GM21390 (cell line): ENCODE measurements at regions not wholly inside any gene's neighbourhood (a gene's known extent, or its start where the extent isn't known, plus 50 kb on each side); places are given as distances from the start of the nearest gene placed in this dataset.

Experiments
- ATAC-seq: cut with Tn5 transposase; IDR thresholded peaks from one replicate; pipeline ENCODE4 v1.9.1; 2021; ENCODE audit not compliant: unreplicated experiment

DNA sequence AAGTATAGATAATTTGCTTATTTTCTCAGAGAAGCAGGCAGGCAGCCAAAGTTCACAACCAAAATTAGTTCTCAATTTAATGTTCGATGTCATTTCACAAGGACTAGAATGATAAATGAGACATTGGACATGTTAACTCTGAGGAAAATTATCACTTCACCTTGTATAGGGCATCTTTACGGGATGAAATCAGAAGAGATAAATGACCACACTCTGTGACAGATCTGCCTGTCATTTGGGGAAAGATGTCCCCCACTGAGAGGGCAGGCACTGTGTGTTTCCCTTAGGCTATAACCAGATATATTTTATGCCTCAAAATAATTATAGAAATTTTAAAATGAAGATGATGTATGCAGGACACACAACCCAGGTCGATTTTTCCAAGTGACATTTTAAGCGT, 642.9 kb downstream of the BRINP3 start:
- no peak for ATAC-seq

DNA sequence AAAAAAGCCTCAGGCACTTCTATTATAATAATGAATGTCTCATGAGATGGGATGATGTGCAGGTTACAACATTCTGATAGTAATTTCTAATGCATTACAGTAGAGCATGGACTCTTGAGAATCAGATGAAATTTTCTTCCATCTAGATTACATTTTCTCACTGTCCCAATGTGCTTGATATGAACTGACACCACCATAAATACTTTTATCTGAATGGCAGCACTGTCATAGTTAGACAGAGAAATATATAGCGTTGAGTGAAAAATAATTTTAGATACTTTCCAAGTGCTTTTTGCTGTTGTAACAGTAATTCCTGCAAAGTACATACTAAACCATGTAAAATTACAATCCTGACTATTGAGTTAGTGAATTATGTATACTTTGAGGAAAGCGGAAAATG, 630.1 kb downstream of the BRINP3 start:
- ATAC-seq = no peak

DNA sequence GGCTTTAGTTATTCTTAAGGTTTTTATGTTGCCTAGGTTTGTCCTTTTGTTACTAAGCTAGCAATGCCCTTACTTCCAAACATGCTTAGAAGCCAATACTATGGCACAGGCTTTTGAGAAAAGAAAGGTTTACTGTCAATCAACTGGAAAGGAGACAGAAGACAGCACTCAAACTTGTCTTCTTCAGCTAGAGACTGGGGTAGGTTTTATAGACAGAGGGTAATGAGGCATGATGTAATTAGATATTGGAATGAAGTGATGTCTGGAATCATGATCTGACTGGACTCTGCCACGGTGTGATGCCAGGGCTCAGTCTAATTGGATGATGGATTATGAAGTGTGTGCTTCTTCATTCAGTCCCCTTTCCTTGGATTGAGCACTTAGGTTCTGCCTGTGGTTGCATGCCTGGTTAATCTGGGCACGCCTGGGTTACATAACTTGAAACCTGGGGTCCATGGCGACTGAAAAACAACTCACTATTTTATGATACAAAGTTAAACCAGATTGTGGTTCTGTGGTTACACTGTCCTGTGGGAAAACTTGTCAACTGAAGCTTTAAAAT, 625.8 kb downstream of the BRINP3 start:
- no peak for ATAC-seq

DNA sequence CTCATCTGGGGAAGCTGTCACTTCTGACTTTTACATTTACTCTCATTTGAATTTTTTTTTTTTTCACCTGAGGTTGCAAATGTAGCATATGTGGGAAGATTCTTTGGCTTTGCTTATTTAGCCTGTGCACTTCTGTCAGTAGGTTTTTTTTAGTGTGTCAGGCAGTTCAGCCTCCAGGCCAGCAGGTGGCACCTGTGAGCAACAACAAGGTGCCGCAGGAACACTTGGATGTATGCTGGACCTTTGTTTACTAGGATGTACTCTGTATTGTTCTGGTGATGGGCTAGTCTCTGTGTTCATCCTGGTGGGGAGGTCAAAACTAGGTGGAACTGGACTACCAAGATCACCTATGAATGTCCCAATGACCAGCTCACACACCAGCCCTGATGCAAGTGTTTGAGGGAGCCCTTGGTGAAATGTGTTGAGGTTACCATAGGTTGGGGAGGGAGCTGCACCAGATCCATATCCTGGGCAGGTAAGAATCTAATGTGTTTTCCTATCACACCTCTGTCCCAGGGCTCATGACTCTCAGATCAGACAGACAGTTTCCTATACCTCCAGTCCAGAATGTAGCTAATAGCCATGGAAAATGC, 618.2 kb downstream of the BRINP3 start:
- ATAC-seq = peak; percentile 84

DNA sequence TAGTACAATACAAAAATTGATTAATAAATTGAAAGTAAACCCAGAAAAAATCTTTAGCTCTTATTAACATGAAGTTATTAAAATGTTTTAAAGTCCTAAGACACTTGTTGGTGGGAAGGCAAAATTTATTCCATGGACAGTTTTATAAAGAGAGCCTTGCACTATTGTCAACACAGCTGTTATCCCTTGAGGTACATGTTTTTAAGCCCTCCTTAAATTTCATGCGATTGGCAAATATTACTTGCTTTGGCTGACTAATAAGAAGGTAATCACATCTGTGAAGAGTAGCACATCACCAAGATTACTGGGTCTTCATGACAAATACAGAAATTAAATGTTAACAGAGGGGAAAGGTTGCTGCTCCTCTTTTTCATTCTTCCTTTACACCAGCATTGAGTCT, 611.1 kb downstream of the BRINP3 start:
- ATAC-seq = no peak

DNA sequence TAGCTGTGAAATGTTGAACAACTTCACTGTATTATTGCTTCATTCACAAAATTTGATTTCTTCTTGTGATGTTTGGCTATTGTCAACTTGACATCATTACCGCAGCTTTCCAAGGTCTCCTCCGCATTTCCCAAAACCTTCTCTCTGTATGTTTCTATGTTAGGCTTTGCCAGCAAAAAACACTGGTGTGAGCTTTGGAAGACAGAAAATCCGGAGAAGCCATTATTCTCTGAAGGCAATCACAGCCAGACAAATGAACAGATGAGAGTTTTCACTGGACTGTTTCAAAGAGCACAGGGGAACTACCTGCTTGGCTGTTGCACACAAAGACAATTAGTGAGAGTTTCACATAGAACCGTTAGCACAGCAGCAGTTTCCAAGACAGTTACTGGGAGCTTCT, 609.6 kb downstream of the BRINP3 start:
- no peak for ATAC-seq

DNA sequence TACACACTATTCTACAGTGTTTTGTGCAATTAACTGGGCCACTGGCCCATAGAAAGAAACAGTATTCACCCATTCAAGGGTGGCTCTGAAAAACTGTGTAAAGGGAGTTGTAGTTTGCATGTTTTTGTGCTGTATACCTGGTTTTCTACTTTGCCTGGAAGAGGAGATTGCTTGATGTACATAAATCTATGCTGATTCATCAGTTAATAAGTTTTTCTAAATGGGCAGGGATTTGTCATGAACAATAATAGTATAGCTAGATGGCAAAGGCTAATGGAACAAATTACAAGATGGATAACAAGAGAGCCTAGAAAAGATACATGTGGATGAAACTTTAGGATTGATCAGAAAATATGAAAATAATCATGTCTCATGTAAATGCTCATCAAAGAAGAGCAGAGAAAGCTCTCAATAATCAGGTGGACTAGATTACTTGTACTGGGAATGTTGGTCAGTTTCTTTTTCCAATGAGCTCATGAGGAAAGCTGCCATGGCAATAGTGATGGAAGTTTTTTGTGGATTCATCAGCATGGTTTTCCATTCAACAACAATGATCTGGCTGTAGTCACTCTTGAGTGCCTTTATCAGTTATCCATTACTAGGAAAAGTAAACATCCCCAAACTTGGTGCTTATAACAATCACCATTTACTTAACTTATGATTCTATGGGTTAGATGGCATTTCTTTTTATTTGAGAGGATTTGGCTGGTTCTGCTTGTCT, 602.8 kb downstream of the BRINP3 start:
- ATAC-seq = no peak

DNA sequence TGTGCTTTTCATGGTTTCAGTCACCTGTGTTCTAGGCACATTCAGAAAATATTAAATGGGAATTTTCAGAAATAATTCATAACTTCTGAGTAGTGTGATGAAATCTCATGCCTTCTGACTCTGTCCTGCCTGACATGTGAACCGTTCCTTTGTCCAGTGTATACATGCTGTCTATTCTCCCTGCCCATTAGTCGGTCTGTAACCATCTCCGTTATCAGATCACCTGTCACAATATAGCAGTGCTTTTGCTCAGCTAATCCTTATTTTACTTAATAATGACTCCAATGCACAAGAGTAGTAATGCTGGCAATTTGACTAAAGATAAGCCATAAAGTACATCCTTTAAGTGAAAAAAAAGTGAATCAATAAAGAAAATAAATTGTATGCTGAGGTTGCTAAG, 597.5 kb downstream of the BRINP3 start:
- no peak for ATAC-seq

DNA sequence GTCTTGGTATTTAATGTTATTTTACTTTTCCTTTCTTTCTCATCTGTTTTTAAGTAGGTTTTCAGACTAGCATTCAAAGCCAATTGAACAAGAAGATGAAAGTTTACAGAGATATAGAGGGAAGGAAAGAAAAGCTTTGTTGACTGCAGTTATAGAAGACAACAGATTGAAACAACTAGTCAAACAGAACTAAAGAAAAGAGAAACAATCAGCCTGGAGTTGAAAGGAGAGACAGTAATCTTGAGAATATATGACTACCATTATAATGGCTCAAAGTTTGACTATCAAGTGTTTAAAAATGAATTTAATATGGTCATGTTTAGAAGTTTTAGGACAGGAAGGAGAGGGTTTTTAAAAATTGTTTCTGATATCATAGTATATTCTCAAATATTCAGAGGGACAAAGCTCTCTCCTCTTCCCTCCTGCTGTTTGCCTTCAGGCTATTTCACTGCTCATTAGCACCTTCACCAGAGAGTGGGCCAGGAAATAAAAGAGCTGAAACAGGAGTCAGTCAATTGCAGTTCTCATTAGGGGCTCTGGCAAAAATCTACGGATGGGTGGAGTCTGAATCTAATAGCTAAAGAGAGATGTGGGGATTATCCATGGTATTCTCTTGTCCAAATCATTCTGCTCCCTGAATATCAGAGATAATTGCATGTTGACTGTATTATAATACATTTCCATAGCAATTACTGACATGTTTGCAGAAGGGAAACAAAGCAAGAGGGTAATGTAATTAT, 577.8 kb downstream of the BRINP3 start:
- ATAC-seq = no peak

DNA sequence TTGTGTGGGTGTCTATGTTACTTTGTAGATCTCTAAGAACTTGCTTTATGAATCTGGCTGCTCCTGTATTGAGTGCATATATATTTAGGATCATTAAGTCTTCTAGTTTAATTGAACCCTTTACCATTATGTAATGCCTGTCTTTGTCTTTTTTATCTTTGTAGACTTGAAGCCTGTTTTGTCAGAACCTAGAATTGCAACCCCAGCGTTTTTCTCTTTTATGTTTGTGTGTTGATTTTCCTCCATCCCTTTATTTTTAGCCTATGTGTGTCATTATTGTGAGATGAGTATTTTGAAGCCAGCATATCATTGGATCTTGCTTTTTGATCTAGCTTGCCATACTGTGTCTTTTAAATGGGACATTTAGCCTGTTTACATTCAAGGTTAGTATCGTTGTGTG, 573.2 kb downstream of the BRINP3 start:
- ATAC-seq = no peak

DNA sequence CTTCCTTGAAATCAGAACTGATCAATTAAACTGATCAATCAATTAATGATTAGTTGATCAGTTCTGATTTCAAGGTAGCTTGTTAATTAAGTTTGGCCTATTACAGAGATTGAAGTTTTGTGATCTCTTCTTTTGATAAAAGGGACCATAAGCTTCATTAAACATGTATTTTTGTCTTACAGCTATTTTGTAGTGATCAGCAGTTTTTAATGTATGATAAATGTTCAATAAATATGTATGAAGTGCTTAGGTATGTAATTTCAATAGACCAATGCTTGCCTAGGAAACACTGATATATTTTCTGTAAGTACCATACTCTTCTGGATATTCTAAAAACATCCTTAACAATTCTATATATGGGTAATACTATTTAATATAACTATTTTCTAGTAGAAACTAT, 569.6 kb downstream of the BRINP3 start:
- no peak for ATAC-seq

DNA sequence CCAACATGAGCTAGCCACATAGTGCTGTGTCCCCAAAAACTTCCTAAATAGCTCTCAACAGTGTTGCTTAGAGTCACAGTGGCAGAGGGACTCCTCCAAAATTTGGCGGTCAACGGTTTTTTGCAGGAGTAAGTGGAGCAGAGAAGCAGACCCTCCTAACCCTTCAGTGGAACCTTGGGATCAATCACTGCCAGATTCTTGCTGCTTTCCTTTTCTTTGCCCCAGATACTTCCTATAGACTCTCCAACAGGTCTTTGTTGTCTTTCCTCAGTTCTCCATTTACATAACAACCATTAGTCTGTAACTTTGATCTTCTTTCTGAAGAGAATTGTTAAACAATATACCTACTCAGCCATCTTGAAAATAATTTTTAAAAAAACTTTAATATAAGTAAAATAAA, 556.1 kb downstream of the BRINP3 start:
- no peak for ATAC-seq

DNA sequence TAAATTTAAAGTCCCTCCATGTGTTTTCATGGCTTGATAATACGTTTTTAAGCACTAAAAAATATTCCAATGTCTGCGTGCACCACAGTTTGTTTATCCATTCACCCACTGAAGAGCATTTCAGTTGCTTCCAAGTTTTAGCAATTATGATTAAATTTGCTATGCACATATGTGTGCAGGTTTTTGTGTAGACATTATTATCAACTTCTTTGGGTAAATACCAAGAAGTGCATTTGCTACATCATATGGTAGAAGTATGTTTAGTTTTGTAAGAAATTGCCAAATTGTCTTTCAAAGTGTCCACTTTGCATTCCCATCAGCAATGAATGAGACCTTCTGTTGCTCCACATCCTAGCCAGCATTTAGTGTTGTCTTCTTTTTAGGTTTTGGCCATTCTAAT, 550.0 kb downstream of the BRINP3 start:
- ATAC-seq = no peak

DNA sequence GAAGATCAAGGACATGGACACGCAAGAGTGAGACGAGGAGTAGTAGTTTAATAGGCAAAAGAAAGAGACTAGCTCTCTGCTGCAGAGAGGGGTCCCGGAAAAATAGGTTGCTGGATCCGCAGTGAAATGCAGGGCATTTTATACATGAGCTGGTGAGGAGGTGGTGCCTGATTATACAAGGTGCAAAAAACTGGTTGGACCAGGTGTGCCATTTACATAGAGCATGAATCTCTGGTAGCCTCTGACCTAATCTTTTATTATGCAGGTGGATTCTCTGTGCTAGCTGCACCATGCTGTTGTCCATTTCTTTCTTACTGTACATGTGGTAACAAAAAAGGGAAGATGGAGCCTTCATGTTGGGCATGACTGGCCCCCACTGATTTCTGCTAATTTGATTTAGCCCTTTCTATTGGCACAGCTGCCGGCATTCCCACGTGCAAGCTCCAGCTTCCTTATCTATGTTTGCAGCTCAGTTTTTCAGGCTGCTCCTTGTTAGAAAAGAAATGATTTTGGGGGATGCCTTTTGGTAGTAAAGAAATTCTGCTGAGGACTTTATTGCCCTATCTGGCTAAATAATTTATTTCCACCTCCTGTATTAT, 548.1 kb downstream of the BRINP3 start:
- no peak for ATAC-seq

DNA sequence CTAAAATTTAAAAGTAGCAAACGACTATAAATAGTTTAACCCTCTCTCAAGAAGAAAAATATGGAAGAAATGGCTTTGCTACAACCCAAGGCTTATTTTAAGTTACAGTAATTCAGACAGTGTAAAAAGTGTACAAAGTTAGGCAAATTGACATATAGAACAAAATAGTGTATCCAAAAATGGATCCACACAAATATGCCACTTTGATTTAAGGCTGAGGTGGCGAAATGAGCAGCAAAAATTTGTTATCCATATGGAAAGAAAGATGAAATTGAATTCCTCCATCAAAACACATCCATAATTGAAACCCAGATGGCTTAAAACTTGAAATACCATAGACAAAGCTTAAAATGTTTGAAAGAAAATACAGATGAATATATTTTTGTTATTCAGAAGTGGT, 540.8 kb downstream of the BRINP3 start:
- no peak for ATAC-seq

DNA sequence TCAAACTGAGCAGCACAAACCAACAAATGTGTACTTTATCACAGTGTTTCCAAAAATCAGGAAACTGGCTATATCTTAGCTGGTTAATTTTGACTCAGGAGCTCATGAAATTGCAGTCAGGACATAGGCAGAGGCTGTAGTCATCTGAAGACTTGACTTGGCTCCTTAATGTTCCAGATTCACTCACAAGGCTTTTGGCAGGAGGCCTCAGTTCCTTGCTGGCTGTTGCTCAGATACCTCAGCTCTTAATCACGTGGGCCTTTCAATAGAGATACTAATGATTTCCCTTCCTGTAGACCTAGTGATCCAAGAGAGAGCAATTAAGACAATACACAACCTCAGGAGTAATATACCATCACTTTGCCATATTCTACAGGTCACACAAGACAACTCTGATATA, 537.7 kb downstream of the BRINP3 start:
- ATAC-seq = no peak

DNA sequence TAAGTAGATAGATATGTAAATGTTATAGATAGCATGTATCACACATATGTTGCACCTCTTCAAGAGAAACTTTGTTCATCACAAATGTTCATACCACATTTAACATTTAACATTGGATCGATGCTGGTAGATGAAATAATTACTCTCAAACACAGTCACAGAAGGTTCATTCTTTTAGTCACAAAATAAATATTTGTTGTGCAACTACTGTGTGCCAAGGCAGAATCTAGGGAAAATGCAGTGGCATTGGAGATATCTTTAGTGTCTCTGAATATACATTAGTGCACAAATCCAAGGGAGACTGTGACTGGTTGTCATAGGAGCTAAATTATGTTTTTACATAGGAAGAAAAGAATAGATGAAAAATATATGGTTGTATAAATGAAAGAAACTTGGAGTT, 535.7 kb downstream of the BRINP3 start:
- no peak for ATAC-seq

DNA sequence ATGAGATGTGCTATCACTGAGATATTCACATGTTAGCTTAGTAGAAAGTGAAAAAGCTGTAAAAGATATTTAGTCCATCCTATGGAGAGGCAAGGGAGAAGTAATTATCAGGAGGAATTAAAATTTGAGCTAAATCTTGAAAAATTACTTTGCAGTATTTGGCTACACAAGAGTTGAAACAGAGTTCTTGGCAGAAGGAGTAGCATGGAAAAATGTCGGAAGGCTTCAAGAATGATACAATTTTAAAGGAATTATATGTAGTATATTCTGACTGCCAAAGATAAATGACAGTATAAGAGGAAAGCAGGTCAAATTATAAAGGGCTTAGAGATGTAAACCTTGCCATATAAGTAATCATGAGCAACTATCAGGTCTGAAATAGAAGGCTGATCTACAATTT, 518.9 kb downstream of the BRINP3 start:
- no peak for ATAC-seq

DNA sequence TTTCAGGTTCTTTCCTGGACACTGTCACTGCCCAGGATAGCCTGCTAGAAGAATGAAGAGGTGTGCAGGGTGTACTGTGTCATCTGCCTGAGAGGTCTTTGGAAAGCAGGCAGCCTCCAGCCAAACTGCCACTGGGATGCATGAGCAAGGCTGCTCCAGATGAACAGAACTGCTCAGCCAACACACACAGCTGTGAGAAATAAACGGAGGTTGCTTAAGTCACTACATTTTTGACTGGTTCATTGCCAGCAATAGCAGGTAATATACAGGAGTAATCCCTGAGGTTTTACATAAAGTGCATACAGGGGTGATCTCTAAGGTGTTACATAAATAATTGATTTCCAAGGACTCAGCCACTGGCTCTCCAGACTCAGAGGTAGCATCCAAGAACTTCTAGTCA, 516.9 kb downstream of the BRINP3 start:
- ATAC-seq = no peak

DNA sequence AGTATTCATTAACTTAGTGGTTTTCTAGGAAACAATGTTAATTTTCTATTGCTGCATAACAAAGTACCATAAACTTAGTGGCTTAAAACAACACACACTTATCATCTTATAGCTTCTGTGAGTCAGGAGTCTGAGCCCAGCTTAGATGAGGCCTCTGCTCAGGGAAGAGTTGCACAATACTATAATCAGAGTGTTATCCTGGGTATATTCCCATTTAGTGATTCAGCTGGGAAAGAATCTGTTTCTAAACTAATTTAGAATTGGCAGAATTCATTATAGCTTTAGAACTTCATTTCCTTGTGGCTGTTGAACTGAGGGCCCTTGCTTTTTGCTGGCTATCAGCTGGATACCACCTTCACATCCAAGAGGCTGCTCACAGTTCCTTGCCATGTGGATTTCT, 515.5 kb downstream of the BRINP3 start:
- ATAC-seq = no peak

DNA sequence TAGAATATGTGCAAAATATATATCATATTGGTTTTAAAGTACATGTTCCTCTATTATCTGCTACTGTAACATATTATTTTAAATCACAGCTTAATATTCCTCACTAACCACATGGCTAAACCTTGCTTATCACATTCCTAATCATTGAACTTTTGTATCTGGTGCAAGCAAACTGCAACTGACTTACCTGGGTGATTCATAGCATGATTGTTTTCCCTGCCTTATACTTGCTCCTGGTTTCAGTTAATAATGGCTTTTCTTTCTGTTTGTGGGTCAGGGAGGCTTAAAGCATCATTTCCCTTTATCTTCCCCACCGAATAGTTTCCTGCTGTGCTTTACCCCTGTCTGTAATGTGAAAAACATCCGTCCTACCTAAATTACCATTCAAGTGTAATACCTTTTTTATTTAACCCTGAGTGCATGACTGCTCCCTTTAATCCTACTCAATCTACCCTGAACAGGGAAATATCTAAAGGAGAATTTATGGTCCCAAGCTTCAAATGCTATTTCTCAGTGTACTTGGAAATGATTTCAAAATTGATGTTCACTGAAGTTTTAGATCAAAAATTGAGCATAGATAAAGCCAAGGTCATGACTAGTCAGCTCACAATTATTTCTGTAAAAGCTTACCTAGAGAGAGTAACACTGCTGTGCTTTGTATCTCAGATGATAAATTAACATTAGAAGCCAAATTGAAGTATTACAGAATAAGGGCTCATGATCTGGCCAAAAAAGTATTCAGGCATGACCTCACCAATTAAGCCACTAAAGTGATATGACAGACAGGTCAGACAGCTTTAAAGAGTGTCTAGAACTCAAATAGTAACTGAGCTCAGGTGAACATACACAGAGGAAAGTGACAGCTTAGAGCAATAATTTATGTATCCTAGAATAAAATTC, 507.1 kb downstream of the BRINP3 start:
- no peak for ATAC-seq
